ENCODE measurements at regions not wholly inside any gene's neighbourhood (a gene's known extent, or its start where the extent isn't known, plus 50 kb on each side); places are given as distances from the start of the nearest gene placed in this dataset.

DNA sequence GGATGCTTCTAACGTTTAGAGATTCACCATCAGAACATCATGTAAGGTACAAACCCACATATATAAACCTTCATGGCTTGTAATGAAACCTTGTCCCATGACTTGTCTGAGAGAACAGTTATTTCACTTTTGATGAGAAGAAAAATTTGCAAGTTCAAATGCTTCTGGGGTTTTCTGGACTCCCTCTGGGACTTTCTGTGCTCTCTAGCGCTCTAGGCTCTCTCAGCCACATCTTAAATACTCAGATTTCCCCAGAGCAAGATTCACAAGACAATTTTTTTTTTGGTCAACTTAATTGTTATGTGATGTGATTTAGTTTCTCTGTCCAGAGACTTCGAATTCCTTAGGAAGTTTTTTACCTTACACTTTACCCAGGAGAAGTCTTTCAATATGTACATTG, 282.8 kb upstream of the EDNRB start:
- DNase-seq = no peak

- peak; percentile 10 for DNase-seq
Measured at GRCh38 chr13:78198821-78199220, 280.2 kb upstream of the EDNRB start.

GRCh38 chr13:78198419-78198818, 279.8 kb upstream of the EDNRB start:
- DNase-seq = no peak

- no peak for DNase-seq
Measured at GRCh38 chr13:78197231-78197630, 278.6 kb upstream of the EDNRB start.

DNA sequence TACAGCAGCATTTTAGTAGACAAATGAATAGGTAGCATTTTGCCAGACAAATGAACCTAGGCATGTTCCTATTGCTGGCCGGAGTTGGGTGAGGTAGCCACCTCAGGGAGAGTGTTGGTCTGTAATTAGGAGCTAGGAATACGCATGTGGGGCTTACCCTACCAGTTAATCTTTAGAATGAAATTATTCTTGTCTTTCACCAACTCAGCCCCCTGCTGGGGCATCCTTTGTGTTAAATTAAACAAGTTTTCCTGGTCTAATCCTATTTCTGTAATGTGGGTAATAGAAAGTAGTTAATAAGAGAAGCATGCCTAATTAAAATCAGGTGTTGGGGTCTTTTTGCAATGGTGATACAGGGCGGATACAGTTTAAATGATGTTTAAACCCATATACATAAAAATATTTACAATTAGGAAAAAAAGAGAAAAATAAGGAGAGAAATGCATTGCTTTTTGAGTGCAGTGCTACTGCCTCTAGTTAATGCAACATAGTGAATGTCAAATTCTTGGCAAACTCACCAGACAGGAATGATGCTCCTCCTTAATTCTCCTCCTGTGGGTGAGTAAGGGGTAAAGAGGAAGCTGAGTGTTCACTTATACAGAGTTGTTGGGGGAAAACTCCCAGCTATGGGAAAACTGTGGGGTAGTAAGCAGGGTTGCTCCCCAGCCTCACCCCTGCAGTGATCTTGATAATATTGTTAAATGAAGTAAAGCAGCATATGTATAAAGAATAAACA, 276.4 kb upstream of the EDNRB start:
- no peak for DNase-seq

DNA sequence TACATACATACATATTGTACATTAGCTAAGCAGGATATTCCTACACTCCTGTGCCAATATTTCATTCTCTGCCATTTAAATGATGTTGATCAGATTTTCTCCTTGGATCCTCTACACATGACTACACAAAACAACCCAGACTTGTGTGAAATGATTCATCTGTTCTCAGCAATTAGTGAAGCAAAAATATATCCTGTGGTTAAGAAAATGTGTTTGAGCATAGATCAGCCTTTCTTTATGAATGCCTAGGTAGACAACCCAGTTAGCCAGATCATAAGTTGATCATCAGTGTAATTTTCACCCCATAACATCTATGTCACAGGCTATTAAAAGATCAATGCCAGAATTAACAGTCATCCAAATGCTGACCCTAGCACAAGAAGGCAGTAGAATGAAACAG, 275.2 kb upstream of the EDNRB start:
- no peak for DNase-seq

- no peak for DNase-seq
Measured at GRCh38 chr13:78192716-78193115, 274.1 kb upstream of the EDNRB start.

DNA sequence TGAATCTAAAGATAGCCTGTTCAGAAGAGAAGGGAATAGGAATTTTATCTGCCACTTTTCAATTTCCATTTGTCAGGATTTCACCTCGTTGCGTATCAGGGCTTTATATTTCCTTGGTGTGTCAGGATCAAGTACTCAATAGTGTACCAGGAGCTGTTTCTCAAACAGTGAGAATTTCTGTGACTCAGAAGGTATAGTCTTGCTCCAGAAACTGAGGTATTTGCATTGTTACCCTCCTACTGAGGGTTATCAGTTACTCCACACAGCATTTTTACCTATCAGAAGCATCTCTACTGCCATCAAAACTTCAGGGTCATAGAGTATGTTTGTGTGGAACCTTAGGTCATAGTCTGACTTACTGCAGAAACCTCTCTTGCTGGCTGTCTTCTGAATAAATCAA, 271.7 kb upstream of the EDNRB start:
- no peak for DNase-seq

- DNase-seq = no peak
Measured at GRCh38 chr13:78187781-78188180, 269.1 kb upstream of the EDNRB start.

DNA sequence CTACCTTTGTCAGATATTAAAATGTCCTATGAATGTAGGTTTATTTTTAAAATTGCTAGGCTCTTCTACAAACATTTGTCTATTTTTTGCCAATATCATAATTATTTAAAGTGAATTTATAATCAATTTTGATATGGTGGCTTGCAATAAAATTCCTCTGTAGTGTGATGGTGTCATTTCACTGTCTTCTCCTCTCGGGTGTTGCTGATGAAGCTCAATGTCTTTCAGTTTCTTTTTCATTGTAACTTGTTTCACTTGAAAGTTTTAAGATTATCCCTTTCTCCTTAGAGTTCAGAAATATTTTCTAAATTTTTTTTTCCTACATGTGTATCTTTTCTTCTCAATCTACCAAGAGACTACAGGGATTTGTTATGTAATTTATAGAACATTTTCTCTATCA, 267.1 kb upstream of the EDNRB start:
- peak; percentile 45 for DNase-seq

DNA sequence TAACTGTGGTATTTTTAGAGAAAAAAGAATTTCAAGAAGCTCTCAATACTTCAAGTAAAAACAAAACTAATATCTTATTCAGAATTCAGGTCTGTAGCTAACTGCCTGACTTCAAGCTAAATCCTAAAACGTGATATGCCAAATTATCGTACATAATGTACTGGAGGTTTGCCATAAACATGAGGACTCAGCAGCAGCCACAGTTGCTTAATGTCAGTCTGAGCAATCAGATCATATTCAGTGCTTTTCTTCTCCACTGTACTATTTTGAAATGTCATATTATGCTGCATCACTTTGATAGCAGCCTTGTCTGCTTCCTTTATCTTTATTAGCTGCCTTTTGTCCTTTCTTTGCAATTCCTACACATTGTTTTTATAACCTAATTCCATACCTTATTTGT, 265.1 kb upstream of the EDNRB start:
- peak; percentile 32 for DNase-seq

DNA sequence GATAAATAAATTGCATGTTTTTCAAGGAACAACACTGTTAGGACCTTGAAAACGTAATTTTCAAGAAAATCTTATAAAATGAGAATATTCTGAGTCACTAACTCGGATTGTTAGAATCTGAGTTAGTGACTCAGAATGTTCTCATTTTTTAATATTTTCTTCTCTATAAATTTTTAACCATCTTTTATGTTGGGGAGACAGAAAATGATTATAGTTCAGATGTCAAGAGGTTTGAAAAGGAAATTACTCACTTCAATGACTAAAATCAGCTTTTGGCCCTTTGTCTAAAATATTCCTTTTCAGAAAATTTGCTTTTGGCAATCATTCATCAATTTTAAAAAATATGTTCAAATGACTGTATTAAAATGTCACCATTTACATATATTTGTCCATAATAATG, 264.2 kb upstream of the EDNRB start:
- no peak for DNase-seq

- no peak for DNase-seq
Measured at GRCh38 chr13:78177306-78177705, 258.7 kb upstream of the EDNRB start.

DNA sequence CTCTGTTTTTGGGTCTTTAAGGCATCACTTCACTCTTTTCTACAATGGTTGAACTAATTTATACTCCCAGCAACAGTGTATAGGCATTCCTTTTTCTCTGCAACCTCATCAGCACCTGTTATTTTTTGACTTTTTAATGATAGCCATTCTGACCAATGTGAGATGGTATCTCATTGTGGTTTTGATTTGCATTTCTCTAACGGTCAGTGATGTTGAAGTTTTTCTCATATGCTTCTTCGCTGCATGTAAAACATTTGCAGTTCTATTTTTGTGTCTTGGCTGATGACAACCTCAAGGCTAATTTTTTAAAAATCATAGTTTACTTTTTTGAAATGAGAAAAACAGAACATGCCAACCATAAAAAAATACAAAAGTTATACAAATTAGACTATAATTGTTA, 258.2 kb upstream of the EDNRB start:
- DNase-seq = no peak

GRCh38 chr13:78169386-78169785, 250.8 kb upstream of the EDNRB start:
- DNase-seq = no peak

- DNase-seq = peak; percentile 26
Measured at GRCh38 chr13:78168981-78169380, 250.3 kb upstream of the EDNRB start.

DNA sequence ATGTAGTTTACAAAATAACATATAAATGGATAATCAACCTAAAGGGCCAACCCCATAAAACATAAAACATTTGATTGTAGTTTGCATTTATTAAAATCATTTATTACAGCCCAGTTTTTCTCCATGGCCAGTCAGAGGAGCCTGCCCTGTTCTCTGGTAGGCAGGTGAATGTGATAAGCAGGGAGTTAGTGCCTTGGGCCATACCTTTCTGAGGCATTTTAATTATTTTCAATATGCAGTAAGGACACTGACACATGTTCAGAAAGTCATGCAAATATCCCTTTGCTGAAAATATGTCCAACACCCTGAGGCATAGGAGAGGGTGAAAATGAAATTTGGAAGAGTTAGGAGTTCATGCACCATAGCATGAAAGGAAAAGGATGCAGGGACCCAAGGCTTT, 242.6 kb upstream of the EDNRB start:
- no peak for DNase-seq

DNA sequence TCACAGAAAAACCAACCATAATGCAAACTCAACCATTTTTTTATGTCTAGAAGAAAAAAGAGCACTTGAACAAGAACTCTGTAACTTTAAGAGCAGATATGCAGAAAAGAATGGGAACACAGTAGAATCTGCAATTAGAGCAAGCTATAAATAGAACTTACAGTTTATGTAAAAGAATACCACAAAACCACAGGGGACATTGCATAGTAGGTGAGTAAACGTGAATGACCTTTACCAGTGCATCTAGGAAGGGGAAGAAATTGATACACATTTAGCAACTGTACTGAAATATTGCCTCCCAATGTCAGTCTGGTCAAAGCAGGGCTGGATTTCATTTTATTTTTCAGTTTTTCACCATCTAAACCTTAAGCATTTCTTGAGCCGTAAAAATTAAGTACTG, 242.2 kb upstream of the EDNRB start:
- peak; percentile 68 for DNase-seq

- no peak for DNase-seq
Measured at GRCh38 chr13:78152415-78152814, 233.8 kb upstream of the EDNRB start.

DNA sequence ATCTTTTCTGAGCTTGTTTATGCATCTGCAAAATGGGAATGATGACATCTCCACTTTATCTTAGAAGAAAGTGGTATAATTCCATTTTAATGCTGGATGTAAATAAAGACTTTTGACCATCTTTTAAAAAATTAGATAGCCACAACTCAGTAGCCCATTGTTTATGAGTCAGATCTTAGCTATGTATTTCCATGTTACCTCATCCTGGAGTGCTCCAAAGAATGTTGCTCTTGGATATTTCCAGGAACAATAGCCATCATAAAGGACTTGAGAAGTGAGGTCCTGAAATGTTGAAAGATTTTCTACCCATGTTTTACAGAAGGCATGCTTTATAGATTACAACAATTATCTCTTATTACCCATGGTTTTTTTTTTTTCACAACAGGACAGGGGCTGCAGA, 229.3 kb upstream of the EDNRB start:
- no peak for DNase-seq

- no peak for DNase-seq
Measured at GRCh38 chr13:78145276-78145675, 226.6 kb upstream of the EDNRB start.

- no peak for DNase-seq
Measured at GRCh38 chr13:78139765-78140164, 221.1 kb upstream of the EDNRB start.

- DNase-seq = no peak
Measured at GRCh38 chr13:78138756-78139155, 220.1 kb upstream of the EDNRB start.

DNA sequence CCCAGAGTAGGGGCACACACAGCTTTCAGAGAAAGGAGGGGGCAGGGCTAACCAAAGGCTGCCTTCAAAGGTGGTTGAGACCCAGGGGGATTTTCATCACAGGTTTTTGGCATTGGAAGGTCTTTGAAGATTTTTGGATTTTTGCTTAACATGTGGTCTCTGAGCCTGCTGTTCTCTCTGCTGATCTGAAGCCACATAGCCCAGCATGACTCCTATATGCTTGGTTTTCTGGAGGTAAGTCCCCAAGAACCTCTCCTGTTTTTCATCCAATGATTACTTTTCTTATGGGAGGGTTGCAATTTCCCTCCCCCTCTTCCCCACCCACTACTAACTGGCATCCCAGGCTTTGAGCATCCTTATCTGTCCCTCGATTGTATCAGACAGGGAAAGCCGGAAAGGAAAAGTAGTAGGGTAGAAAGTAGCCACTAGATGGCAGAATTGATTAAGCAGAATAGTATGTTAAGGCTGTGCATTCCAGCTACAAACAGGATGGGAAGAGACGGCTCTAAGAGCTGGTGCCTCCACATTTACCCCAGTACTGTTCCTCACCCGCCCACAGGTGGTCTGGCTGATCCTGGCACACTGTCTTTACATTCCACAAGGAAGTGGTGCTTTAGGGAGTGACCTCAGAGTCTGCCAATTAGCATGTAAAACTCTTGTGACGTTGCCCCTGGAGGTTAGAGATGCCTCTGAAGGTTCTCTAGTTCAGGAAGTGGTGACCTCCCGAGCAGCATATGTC, 218.9 kb upstream of the EDNRB start:
- peak; percentile 80 for DNase-seq

DNA sequence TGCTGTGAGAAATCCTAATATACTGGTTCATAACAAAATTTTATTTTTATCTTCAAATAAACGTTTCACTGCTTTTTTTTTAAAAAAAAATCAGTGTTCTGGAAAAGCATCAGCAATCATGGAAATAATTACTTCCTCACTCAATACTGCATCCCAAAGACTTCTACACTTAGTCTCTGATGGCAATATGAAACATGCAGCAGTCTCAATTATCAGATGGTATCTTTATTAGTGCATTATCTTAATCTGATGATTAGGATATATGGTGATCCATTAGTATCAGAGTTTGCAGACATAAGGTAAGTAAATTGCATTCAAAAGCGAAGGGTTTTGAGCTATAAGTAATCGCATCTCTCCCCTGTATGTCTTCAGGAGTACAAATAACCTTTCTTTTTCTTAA, 218.3 kb upstream of the EDNRB start:
- no peak for DNase-seq

Measured in OCI-M1 (cell line).